ENCODE measurements at regions not wholly inside any gene's neighbourhood (a gene's known extent, or its start where the extent isn't known, plus 50 kb on each side); places are given as distances from the start of the nearest gene placed in this dataset.
"Not testable (repeated sequence)": the region's sequence is repeated elsewhere in the genome, so short reads cannot be mapped to it uniquely, and the experiment has no call there.

GRCh38 chr13:94842901-94843300, 130.6 kb upstream of the SOX21 start:
- H3K27me3 ChIP-seq: no peaks in the 10 kb centered on the region
- H3K4me3 ChIP-seq: no peak overlapping the region
- H3K36me3 ChIP-seq: no peaks in the 10 kb centered on the region
- H3K27ac ChIP-seq: no peak overlapping the region
- no peak for TF ChIP-seq CTCF (IDR thresholded peaks at IDR 0.05; ENCODE audit: low read depth, low read length)
- no peak for DNase-seq (ENCODE audit: low read depth in 1 of 2, low spot score in 1 of 2)
- H3K9me3 ChIP-seq (ENCODE audit: low read depth): no peaks in the 10 kb centered on the region
- no peaks in the 10 kb centered on the region for H3K4me1 ChIP-seq (ENCODE audit: low read depth)

- H3K27ac ChIP-seq; H3K9me3 ChIP-seq (ENCODE audit: low read depth); DNase-seq (ENCODE audit: low read depth in 1 of 2, low spot score in 1 of 2); H3K27me3 ChIP-seq; H3K4me1 ChIP-seq (ENCODE audit: low read depth); H3K4me3 ChIP-seq; H3K36me3 ChIP-seq: not testable (repeated sequence)
Measured at GRCh38 chr13:94837056-94837455, 124.7 kb upstream of the SOX21 start.

- Histone ChIP-seq H3K4me3 (no peak overlapping the region), H3K4me1 (ENCODE audit: low read depth) (no peaks in the 10 kb centered on the region), H3K9me3 (ENCODE audit: low read depth) (no peaks in the 10 kb centered on the region), H3K27me3 (no peaks in the 10 kb centered on the region), H3K27ac (no peak overlapping the region), H3K36me3 (no peaks in the 10 kb centered on the region)
- no peak for DNase-seq (ENCODE audit: low read depth in 1 of 2, low spot score in 1 of 2)
- TF ChIP-seq CTCF (IDR thresholded peaks at IDR 0.05; ENCODE audit: low read depth, low read length): no peak
Measured at GRCh38 chr13:94829837-94830365, 117.6 kb upstream of the SOX21 start.

- no peaks in the 10 kb centered on the region for H3K4me1 ChIP-seq (ENCODE audit: low read depth)
- no peaks in the 10 kb centered on the region for H3K36me3 ChIP-seq
- TF ChIP-seq CTCF (IDR thresholded peaks at IDR 0.05; ENCODE audit: low read depth, low read length): no peak
- no peak overlapping the region for H3K4me3 ChIP-seq
- no peak overlapping the region for H3K27ac ChIP-seq
- H3K27me3 ChIP-seq: no peaks in the 10 kb centered on the region
- H3K9me3 ChIP-seq (ENCODE audit: low read depth): no peaks in the 10 kb centered on the region
- DNase-seq (ENCODE audit: low read depth in 1 of 2, low spot score in 1 of 2): no peak
Measured at GRCh38 chr13:94829185-94829836, 117.0 kb upstream of the SOX21 start.

GRCh38 chr13:94827566-94827965, 115.2 kb upstream of the SOX21 start:
- H3K4me1 ChIP-seq (ENCODE audit: low read depth): no peaks in the 10 kb centered on the region
- H3K4me3 ChIP-seq: no peak overlapping the region
- H3K27me3 ChIP-seq: no peaks in the 10 kb centered on the region
- no peaks in the 10 kb centered on the region for H3K9me3 ChIP-seq (ENCODE audit: low read depth)
- no peak overlapping the region for H3K27ac ChIP-seq
- DNase-seq (ENCODE audit: low read depth in 1 of 2, low spot score in 1 of 2): no peak
- TF ChIP-seq CTCF (IDR thresholded peaks at IDR 0.05; ENCODE audit: low read depth, low read length): no peak
- H3K36me3 ChIP-seq: no peaks in the 10 kb centered on the region

GRCh38 chr13:94825507-94825906, 113.2 kb upstream of the SOX21 start:
- H3K27ac ChIP-seq: no peak overlapping the region
- peak; percentile 5 to 88 for DNase-seq (ENCODE audit: low read depth in 1 of 2, low spot score in 1 of 2)

More at GRCh38 chr13:94825507-94825906, 113.2 kb upstream of the SOX21 start:
- H3K27me3 ChIP-seq: no peaks in the 10 kb centered on the region
- no peaks in the 10 kb centered on the region for H3K4me1 ChIP-seq (ENCODE audit: low read depth)
- H3K4me3 ChIP-seq: no peak overlapping the region
- H3K9me3 ChIP-seq (ENCODE audit: low read depth): no peaks in the 10 kb centered on the region
- H3K36me3 ChIP-seq: no peaks in the 10 kb centered on the region
- TF ChIP-seq CTCF (IDR thresholded peaks at IDR 0.05; ENCODE audit: low read depth, low read length): no peak

All from cardiac muscle cell (in vitro differentiated cells and primary cell).